ENCODE measurements at regions not wholly inside any gene's neighbourhood (a gene's known extent, or its start where the extent isn't known, plus 50 kb on each side); places are given as distances from the start of the nearest gene placed in this dataset.

- Histone ChIP-seq H3K9ac (ENCODE audit: low read depth in 1 of 2, low read length in 2 of 2) (no peak overlapping the region), H3K36me3 (ENCODE audit: control insufficient read depth in 4 of 4, insufficient read depth in 3 of 4, low read depth in 1 of 4, low read length in 3 of 4) (no peaks in the 10 kb centered on the region), H3K4me1 (ENCODE audit: control insufficient read depth in 4 of 4, insufficient read depth in 4 of 4, low read length in 3 of 4) (no peaks in the 10 kb centered on the region), H3K27ac (ENCODE audit: low read depth in 1 of 2, low read length in 2 of 2) (no peak overlapping the region), H3K27me3 (ENCODE audit: control insufficient read depth in 4 of 4, insufficient read depth in 4 of 4, low read length in 3 of 4) (no peaks in the 10 kb centered on the region), H3K4me3 (ENCODE audit: low read depth in 1 of 3, low read length in 3 of 3) (no peak overlapping the region), H3K9me3 (ENCODE audit: control insufficient read depth in 4 of 4, low read length in 3 of 4) (no peaks in the 10 kb centered on the region)
- no peak for DNase-seq (ENCODE audit: low spot score)
- TF ChIP-seq SP1 (IDR thresholded peaks at IDR 0.05) (no peak), JUND (IDR thresholded peaks at IDR 0.05) (no peak), HNF4A (conservative IDR thresholded peaks at IDR 0.05) (no peak), ZBTB33 (IDR thresholded peaks at IDR 0.05) (no peak), ATF3 (IDR thresholded peaks at IDR 0.05) (no peak), REST (IDR thresholded peaks at IDR 0.05) (no peak), HNF4G (IDR thresholded peaks at IDR 0.05) (no peak), RXRA (IDR thresholded peaks at IDR 0.05) (no peak), YY1 (IDR thresholded peaks at IDR 0.05) (no peak), TAF1 (conservative IDR thresholded peaks at IDR 0.05) (no peak), FOXA1 (IDR thresholded peaks at IDR 0.05) (no peak), CTCF (IDR thresholded peaks at IDR 0.05; ENCODE audit: low read depth, low read length, missing input control) (no peak), FOXA2 (IDR thresholded peaks at IDR 0.05) (no peak), MAX (IDR thresholded peaks at IDR 0.05) (no peak), GABPA (IDR thresholded peaks at IDR 0.05 in 1 of 2, conservative IDR thresholded peaks at IDR 0.05 in 1 of 2) (no peak), NR2F2 (IDR thresholded peaks at IDR 0.05) (no peak), EGR1 (IDR thresholded peaks at IDR 0.05; ENCODE audit: low read depth in 2 of 2) (no peak), RAD21 (IDR thresholded peaks at IDR 0.05) (no peak)
- 86% methylated on average over 10 of the region's 10 CpGs for WGBS
Observed at GRCh38 chr15:91357486-91357885, 257.4 kb downstream of the SV2B start.
